ENCODE measurements at regions not wholly inside any gene's neighbourhood (a gene's known extent, or its start where the extent isn't known, plus 50 kb on each side); places are given as distances from the start of the nearest gene placed in this dataset.

GRCh38 chr18:69205925-69206324 is 194.8 kb upstream of the DOK6 start (continued):
- no peak for TF ChIP-seq ZNF462 (CRISPR knock-in tag; IDR thresholded peaks at IDR 0.05)
- no peak for TF ChIP-seq ZNF114 (CRISPR knock-in tag; IDR thresholded peaks at IDR 0.05)
- no peak for TF ChIP-seq EZH2phosphoT487 (IDR thresholded peaks at IDR 0.05; ENCODE audit: unreplicated experiment)
- TF ChIP-seq CTCF (conservative IDR thresholded peaks at IDR 0.05; ENCODE audit: low read depth in 2 of 2): no peak
- TF ChIP-seq CREB1 (CRISPR knock-in tag; IDR thresholded peaks at IDR 0.05; ENCODE audit: low read depth): no peak
- no peak for TF ChIP-seq POLR2AphosphoS5 (IDR thresholded peaks at IDR 0.05; ENCODE audit: low read depth)
- no peak for TF ChIP-seq JUNB (IDR thresholded peaks at IDR 0.05; ENCODE audit: unreplicated experiment)
- TF ChIP-seq ETS1 (IDR thresholded peaks at IDR 0.05): no peak
